ENCODE measurements at regions not wholly inside any gene's neighbourhood (a gene's known extent, or its start where the extent isn't known, plus 50 kb on each side); places are given as distances from the start of the nearest gene placed in this dataset.

GRCh38 chr12:92223481-92223880 lies 77.8 kb upstream of the BTG1 start:
- no peak for DNase-seq (ENCODE audit: low spot score)

GRCh38 chr12:92221656-92222315 lies 76.1 kb upstream of the BTG1 start:
- DNase-seq (ENCODE audit: low spot score): no peak

- no peak for DNase-seq (ENCODE audit: low spot score)
Observed at GRCh38 chr12:92218394-92219077, 72.9 kb upstream of the BTG1 start.

- no peak for DNase-seq (ENCODE audit: low spot score)
Observed at GRCh38 chr12:92216092-92216491, 70.4 kb upstream of the BTG1 start.

GRCh38 chr12:92215358-92215757 lies 69.7 kb upstream of the BTG1 start:
- DNase-seq (ENCODE audit: low spot score): no peak

- DNase-seq (ENCODE audit: low spot score): no peak
Observed at GRCh38 chr12:92213166-92213565, 67.5 kb upstream of the BTG1 start.

GRCh38 chr12:92210071-92210470 lies 64.4 kb upstream of the BTG1 start:
- DNase-seq (ENCODE audit: low spot score): no peak

- peak; percentile 59 for DNase-seq (ENCODE audit: low spot score)
Observed at GRCh38 chr12:92208613-92209121, 63.0 kb upstream of the BTG1 start.

GRCh38 chr12:92206596-92206995 lies 61.0 kb upstream of the BTG1 start:
- no peak for DNase-seq (ENCODE audit: low spot score)

GRCh38 chr12:92206011-92206410 lies 60.4 kb upstream of the BTG1 start:
- no peak for DNase-seq (ENCODE audit: low spot score)

- DNase-seq (ENCODE audit: low spot score): no peak
Observed at GRCh38 chr12:92199819-92200576, 54.4 kb upstream of the BTG1 start.

- no peak for DNase-seq (ENCODE audit: low spot score)
Observed at GRCh38 chr12:92197815-92198214, 52.2 kb upstream of the BTG1 start.

GRCh38 chr12:92196368-92196767 lies 50.7 kb upstream of the BTG1 start:
- DNase-seq (ENCODE audit: low spot score): no peak

Measured in Ammon's horn (tissue), 1 donor.